ENCODE measurements at regions not wholly inside any gene's neighbourhood (a gene's known extent, or its start where the extent isn't known, plus 50 kb on each side); places are given as distances from the start of the nearest gene placed in this dataset.

DNA sequence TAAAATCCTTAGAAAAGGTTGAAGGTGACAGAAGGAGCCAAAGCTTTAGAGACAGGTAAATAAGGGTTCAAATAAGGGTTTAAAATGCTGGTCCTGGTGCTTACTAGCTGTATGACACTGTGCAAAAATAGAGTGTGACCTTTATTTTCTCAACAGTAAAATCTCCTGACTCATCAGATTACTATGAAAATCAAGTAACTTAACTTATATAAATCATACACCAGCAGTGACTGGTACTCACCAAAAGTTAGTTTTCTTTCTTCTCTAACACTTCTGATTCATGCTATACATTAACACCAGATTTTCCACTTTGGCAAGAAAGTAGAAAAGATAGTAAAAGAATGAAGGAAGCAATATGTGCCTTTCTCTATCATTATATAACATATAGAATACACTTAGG is 205.9 kb upstream of the GBE1 start:
- DNase-seq (ENCODE audit: low spot score): no peak

GRCh38 chr3:81965696-81966095 is 204.3 kb upstream of the GBE1 start:
- DNase-seq (ENCODE audit: low spot score): no peak

GRCh38 chr3:81962396-81962795 is 201.0 kb upstream of the GBE1 start:
- no peak for DNase-seq (ENCODE audit: low spot score)

DNA sequence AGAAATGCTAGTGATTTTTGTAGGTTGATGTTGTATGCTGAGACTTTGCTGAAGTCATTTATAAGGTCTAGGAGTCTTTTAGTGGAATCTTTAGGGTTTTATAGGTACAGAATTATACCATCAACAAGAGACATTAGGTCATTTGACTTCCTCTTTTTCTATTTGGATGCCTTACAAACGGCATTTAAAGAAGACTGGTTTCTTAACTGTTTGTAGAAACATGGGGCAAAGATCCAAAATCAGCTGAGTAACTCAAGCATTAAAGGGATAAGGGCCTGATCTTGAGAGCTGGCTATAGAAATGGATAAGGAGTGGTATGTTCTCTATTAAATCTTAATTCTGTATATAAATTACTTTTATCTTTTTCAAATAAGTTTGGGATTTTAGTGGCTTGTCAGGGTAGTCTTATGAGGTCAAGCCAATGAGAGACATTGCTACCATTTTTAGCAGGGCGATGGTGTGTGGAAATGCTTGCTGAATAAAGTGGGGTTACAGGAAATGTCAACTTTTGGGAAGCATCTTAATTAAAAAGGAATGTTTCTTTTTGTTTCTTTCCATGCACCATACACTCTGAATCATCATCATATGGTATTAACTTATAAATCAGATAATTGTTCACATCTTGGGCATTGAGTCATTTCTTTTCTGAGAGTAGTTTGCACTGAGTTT is 197.7 kb upstream of the GBE1 start:
- no peak for DNase-seq (ENCODE audit: low spot score)

DNA sequence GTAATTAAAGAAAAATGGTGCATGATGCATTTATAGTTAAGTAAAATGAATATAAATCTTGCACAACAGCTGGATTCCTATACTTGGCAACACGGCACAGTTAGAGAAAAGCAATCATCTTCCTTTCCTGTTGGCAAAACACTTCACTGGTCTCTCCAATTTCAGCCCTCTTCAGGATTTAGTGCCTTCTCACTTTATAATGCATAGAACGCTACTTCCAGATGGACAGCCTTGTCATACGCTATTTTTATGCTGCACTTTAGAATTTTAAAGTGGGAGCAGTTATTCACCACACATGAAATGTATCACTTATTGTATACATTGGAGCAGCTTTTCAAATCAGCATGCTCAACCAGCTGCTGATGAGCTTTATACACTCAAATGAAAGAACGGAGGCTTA is 194.4 kb upstream of the GBE1 start:
- no peak for DNase-seq (ENCODE audit: low spot score)

DNA sequence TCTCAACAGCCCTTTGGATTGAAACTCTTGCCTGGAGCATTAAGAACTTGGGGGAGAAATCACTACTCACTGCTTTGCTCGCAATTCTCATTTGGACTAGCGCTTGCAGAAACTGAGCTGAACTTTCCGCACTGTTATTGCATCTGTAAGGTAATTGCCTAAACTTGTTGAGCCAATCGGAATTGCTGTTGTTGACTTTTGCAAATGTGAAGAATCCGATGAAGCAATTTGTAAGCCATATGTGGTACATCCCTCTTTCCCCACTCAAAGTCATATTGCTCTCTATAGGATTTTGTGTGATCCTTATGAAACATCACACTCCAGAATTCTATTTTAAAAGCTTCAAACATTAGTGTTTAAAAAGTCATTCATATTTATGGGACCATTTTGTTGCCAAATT is 191.7 kb upstream of the GBE1 start:
- DNase-seq (ENCODE audit: low spot score): no peak

DNA sequence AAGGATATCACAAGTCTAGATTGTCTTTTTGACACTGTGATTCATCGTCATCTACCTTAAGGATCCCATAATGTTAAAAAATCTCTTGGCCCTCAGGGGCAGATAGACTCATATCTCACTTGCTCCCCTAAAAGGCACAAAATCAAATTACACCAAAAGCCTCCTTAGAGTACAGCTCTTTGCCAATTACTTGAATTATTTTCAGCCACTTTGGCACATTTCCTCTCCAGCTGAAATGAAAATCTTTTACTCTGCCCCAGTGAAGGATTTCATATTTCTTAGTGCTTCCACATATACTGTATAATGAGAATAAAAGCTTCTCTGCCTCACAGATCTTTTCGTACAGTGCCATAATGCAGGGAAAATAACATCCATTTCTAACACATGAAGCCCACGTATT is 190.7 kb upstream of the GBE1 start:
- DNase-seq (ENCODE audit: low spot score): no peak

- no peak for DNase-seq (ENCODE audit: low spot score)
Measured at GRCh38 chr3:81951636-81952035, 190.2 kb upstream of the GBE1 start.

GRCh38 chr3:81951106-81951505 is 189.7 kb upstream of the GBE1 start:
- no peak for DNase-seq (ENCODE audit: low spot score)

- DNase-seq (ENCODE audit: low spot score): no peak
Measured at GRCh38 chr3:81947359-81947758, 185.9 kb upstream of the GBE1 start.

DNA sequence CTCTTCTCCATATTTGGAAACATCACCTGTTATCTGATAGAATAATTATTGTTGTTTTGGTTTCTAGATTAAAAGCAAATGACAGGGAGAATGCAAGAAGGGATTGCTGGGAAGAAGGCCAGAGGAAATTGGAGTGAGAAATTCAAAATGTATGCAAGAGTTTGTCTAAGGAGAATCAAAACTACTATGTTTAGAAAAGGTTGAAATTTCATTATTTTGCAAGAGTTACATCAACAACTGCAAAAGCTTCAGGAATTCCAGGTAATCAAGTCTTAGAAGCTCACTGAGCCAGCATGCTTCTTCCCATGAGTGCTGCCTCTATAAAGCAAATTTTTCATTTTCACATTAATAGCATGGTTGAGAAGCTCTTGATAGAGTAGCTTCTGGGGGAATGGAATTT is 177.2 kb upstream of the GBE1 start:
- no peak for DNase-seq (ENCODE audit: low spot score)

DNA sequence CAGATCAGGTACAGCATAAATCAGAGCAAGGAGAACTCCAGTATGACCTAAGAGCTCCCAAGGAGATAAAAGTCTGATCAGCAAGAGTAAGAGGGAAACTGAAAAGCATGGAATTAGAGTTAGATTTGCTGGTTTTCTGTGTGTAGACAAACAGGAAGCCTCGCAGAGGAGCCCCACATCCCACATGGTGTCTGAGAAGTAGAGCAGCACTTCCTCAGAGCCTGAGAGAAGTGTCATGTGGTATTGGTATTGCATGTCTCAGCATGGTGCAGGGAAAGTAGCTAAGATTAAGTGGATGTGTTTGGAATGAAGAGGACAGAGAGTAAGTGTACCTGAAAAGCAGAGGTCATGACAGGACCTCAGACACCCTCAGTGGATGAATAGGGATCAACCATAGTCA is 175.4 kb upstream of the GBE1 start:
- DNase-seq (ENCODE audit: low spot score): no peak

GRCh38 chr3:81932681-81933080 is 171.2 kb upstream of the GBE1 start:
- DNase-seq (ENCODE audit: low spot score): no peak

GRCh38 chr3:81931265-81932251 is 170.1 kb upstream of the GBE1 start:
- no peak for DNase-seq (ENCODE audit: low spot score)

- no peak for DNase-seq (ENCODE audit: low spot score)
Measured at GRCh38 chr3:81929697-81930096, 168.3 kb upstream of the GBE1 start.

- DNase-seq (ENCODE audit: low spot score): no peak
Measured at GRCh38 chr3:81927811-81928210, 166.4 kb upstream of the GBE1 start.

DNA sequence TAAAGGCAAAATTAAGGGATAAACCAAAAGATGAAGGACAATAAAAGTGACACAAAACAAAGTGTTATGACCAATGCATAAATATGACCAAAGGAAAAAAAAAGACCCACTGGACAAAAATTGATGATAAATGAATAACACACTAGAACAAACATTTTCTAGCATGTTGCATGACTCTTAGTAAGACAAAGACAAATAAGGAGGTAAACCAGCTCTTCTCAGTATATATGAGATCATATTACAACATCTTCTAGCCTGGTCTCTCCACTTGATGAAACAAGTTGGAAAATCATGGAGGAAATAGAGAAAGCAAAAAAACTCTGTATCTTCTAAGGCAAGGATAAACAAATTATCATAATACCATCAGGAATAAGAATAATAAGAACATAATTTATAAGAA is 163.9 kb upstream of the GBE1 start:
- DNase-seq (ENCODE audit: low spot score): no peak

DNA sequence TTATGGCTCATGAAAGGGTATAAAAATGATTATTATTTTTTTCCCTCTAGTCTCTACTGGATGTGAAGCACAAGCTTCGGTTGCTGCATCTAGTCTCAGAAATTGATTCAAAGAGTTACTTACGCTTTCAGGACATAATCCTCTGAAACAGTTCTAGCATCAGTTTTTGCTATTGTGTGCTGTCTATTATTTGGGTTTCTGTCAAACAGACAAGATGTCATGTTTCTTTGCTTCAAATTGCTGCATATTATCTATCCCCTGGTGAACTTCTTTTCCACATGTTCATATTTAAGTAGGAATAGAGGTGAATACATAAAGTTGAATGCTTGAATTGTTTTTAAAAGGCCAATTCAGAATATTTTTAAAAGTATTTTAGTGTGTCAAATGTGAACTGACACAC is 161.6 kb upstream of the GBE1 start:
- no peak for DNase-seq (ENCODE audit: low spot score)

- no peak for DNase-seq (ENCODE audit: low spot score)
Measured at GRCh38 chr3:81922404-81922803, 161.0 kb upstream of the GBE1 start.

DNA sequence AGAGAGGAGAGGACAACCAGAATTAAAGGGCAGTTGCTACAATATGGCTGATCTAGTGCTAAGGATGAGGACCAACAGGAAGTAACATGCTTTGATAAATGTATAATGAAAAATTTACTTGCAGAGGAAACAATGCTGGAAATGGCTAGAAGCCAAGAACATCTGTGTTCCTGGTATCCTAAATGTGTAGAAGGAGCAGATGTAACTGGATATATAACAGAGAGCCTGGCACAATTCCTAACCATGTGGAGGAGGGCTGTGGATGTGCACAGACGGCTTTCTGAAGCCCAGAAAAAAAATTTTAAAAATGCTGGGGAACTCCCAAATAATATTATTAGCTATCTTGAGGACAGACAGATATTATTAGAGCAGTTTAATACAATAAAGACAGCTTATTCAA is 159.4 kb upstream of the GBE1 start:
- no peak for DNase-seq (ENCODE audit: low spot score)

DNA sequence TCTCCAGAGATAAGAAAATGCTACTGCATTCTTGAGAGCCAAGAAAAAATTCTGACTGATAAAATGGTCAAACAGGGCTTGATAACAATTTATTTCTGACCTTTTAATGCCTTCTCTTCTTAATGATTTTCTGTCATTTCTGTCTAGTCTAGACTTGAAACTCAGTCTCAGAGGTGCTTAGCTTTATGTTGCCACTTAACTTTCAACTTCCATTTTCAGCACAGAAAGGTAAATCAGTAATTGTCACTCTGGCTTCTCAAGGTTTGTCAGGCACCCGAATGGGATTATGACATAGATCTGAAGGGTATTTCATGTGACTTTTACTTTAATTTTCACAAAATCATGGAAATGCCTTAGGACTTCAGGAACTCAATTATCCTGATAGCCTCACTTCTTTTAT is 155.4 kb upstream of the GBE1 start:
- DNase-seq (ENCODE audit: low spot score): no peak

GRCh38 chr3:81913886-81914663 is 152.6 kb upstream of the GBE1 start:
- DNase-seq (ENCODE audit: low spot score): no peak

DNA sequence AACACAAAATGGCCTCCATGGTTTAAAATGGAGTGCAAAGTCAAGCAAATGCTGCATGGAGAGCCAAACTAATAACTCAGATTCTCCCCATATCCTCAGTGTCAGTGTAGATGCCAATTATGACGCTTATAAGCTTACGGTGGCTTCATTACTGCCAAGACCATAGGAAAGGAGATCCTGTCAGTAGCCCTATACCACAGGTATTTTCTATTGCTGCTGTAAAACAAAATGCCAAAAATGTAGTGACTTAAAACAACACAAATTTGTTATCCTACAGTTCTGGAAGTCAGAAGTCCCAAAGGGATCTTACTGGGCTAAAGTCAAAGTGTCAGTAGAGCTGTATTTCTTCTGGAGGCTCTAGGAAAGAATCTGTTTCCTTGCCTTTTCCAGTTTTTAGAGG is 149.8 kb upstream of the GBE1 start:
- DNase-seq (ENCODE audit: low spot score): no peak

Data from hematopoietic multipotent progenitor cell treated with erythropoietin and hydrocortisone succinate and interleukin-3 and kit ligand, for 15 days (in vitro differentiated cells).